ENCODE measurements at regions not wholly inside any gene's neighbourhood (a gene's known extent, or its start where the extent isn't known, plus 50 kb on each side); places are given as distances from the start of the nearest gene placed in this dataset.

- TF ChIP-seq CTCF (IDR thresholded peaks at IDR 0.05) (no peak), POLR2A (IDR thresholded peaks at IDR 0.05) (no peak)
These were observed 163.4 kb upstream of the CEP162 start for GRCh38 chr6:84390851-84391250.

All from tibial nerve (tissue), 3 donors.